HepG2 (cell line): ENCODE measurements at regions not wholly inside any gene's neighbourhood (a gene's known extent, or its start where the extent isn't known, plus 50 kb on each side); places are given as distances from the start of the nearest gene placed in this dataset.

Experiments used
- ATAC-seq: fragments of 200-7000 bp; cut with Tn5 transposase; 3 replicates; pipeline ENCODE4 v1.9.1; 2020; ENCODE audit warnings: mild to moderate bottlenecking, moderate library complexity
- BruUV-seq: library from RNA; stranded (reverse); fragments of 400-500 nt; replicated peaks from 2 replicates; lab custom pipeline; 2021; lab: Mats Ljungman, UMichigan
- CTCF ChIA-PET: fragments of 300-600 bp; formaldehyde crosslinking; extraction: SDS; loops from one replicate; lab custom pipeline; 2021; ENCODE audit warnings: low total read pairs, inconsistent platforms, low intra/inter-chr PET ratio; lab: Yijun Ruan, JAX
- POLR2A ChIA-PET: fragments of 350-600 bp; sonication (Branson Sonifier 250); formaldehyde crosslinking; loops from one replicate; lab custom pipeline; 2020; ENCODE audit warnings: antibody characterized with exemption, inconsistent platforms; lab: Yijun Ruan, JAX
- DNase-seq: peaks from one replicate; pipeline ENCODE4 v3.0.0-alpha.2; 2015; ENCODE audit warnings: low spot score
- FAIRE-seq: peaks from 3 replicates; lab custom pipeline; 2011; peaks lifted over from hg19 to GRCh38; lab: Jason Lieb, UNC
- H2AFZ ChIP-seq: one replicate; pipeline ENCODE4 v1.6.1; 2011; ENCODE audit warnings: low read length, inconsistent platforms
- H3K27ac ChIP-seq: fragments of 300-600 bp; 3 replicates; pipeline ENCODE4 v1.8.0; 2011; ENCODE audit warnings: mixed run types, mild to moderate bottlenecking, mixed read lengths, low read length, inconsistent platforms; ENCODE audit not compliant: insufficient read depth; ENCODE audit errors: extremely low read length
- H3K27me3 ChIP-seq, 2 experiments: fragments of 200-600 bp in 1 of 2; 2 replicates in 1 of 2; 3 replicates in 1 of 2; pipeline versions ENCODE4 v1.6.0 to v1.8.0; 2011; ENCODE audit warnings: low read length in 2 of 2, mild to moderate bottlenecking in 2 of 2, moderate library complexity in 2 of 2, inconsistent platforms in 1 of 2; ENCODE audit not compliant: insufficient read depth in 2 of 2, control insufficient read depth in 1 of 2
- H3K36me3 ChIP-seq, 2 experiments: fragments of 200-600 bp in 1 of 2; replicated peaks in 1 of 2; 2 replicates in 1 of 2; 3 replicates in 1 of 2; pipeline versions ENCODE4 v1.5.1 to v1.8.0; 2011; ENCODE audit warnings: low read length in 2 of 2, inconsistent platforms in 1 of 2; ENCODE audit not compliant: insufficient read depth in 2 of 2, control insufficient read depth in 1 of 2
- H3K4me1 ChIP-seq: 2 replicates; pipeline ENCODE4 v1.5.1; 2012; ENCODE audit warnings: low read length, inconsistent platforms; ENCODE audit not compliant: insufficient read depth
- H3K4me2 ChIP-seq: 2 replicates; pipeline ENCODE4 v1.6.0; 2011; ENCODE audit warnings: low read depth, low read length, inconsistent platforms
- H3K4me3 ChIP-seq, 3 experiments: fragments of 200-600 bp in 1 of 3; sonication (generic), shearing (Covaris generic) in 1 of 3; replicated peaks in 1 of 3; 2 replicates each; pipeline ENCODE4 v1.5.1; 2011 to 2016; ENCODE audit warnings: low read length in 3 of 3, inconsistent platforms in 2 of 3, low read depth in 2 of 3, mild to moderate bottlenecking in 2 of 3, control low read depth in 1 of 3, mixed read lengths in 1 of 3; ENCODE audit not compliant: insufficient read depth in 1 of 3
- H3K79me2 ChIP-seq: one replicate; pipeline ENCODE4 v1.6.1; 2011; ENCODE audit warnings: low read length, inconsistent platforms; ENCODE audit not compliant: insufficient read depth
- H3K9ac ChIP-seq: 2 replicates; pipeline ENCODE4 v1.6.0; 2011; ENCODE audit warnings: mild to moderate bottlenecking, low read depth, low read length, inconsistent platforms; ENCODE audit not compliant: insufficient read depth
- H3K9me3 ChIP-seq: 2 replicates; pipeline ENCODE4 v1.5.1; 2012; ENCODE audit warnings: mild to moderate bottlenecking, low read length
- H4K20me1 ChIP-seq: 2 replicates; pipeline ENCODE4 v1.6.0; 2011; ENCODE audit warnings: inconsistent platforms, mild to moderate bottlenecking, low read length, moderate library complexity; ENCODE audit not compliant: insufficient read depth
- ATF1 ChIP-seq: IDR thresholded peaks from 2 replicates; pipeline ENCODE4 v1.6.1; 2016; ENCODE audit warnings: mild to moderate bottlenecking, control low read depth
- ATF7 ChIP-seq, 2 experiments: fragments of 450-650 bp in 1 of 2; sonication (generic) in 1 of 2; formaldehyde crosslinking in 1 of 2; IDR thresholded peaks; 2 replicates each; pipeline versions ENCODE4 v1.4.0 to v1.6.1; 2016 to 2020; ENCODE audit warnings: antibody characterized with exemption in 1 of 2, mild to moderate bottlenecking in 1 of 2, missing genetic modification reagents in 1 of 2
- BCL3 ChIP-seq: sonication (generic); formaldehyde crosslinking; IDR thresholded peaks from 2 replicates; pipeline ENCODE4 v1.5.1; 2020; ENCODE audit warnings: mild to moderate bottlenecking, missing genetic modification reagents, moderate library complexity
- BHLHE40 ChIP-seq: IDR thresholded peaks from 2 replicates; pipeline ENCODE4 v1.6.1; 2011; ENCODE audit warnings: low read length, improper control_type of control experiment
- DMAP1 ChIP-seq: IDR thresholded peaks from 2 replicates; pipeline ENCODE4 v1.6.1; 2016
- DZIP1 ChIP-seq: sonication (generic); formaldehyde crosslinking; IDR thresholded peaks from 2 replicates; pipeline ENCODE4 v1.5.0; 2020; ENCODE audit warnings: mild to moderate bottlenecking, missing genetic modification reagents
- FLYWCH1 ChIP-seq: sonication (generic); formaldehyde crosslinking; IDR thresholded peaks from 2 replicates; pipeline ENCODE4 v1.8.1; 2023; ENCODE audit warnings: mild to moderate bottlenecking, missing genetic modification reagents
- GRHL1 ChIP-seq: sonication (generic); formaldehyde crosslinking; conservative IDR thresholded peaks from 2 replicates; pipeline ENCODE4 v1.8.0; 2022; ENCODE audit warnings: missing genetic modification reagents
- HNRNPH1 ChIP-seq: fragments of 200-400 bp; formaldehyde crosslinking; optimal IDR thresholded peaks from 2 replicates; pipeline ENCODE3; 2017; ENCODE audit warnings: mild to moderate bottlenecking, low read depth, low read length
- KLF15 ChIP-seq: sonication (generic); formaldehyde crosslinking; IDR thresholded peaks from 2 replicates; pipeline ENCODE4 v1.8.1; 2023; ENCODE audit warnings: borderline replicate concordance, mild to moderate bottlenecking, inconsistent platforms, missing genetic modification reagents, mixed read lengths
- MED1 ChIP-seq: sonication (generic); formaldehyde crosslinking; IDR thresholded peaks from 2 replicates; pipeline ENCODE4 v1.4.0; 2020; ENCODE audit warnings: missing genetic modification reagents
- NAIF1 ChIP-seq: sonication (generic); formaldehyde crosslinking; IDR thresholded peaks from 2 replicates; pipeline ENCODE4 v1.5.0; 2020; ENCODE audit warnings: mild to moderate bottlenecking, missing genetic modification reagents, borderline replicate concordance
- PAF1 ChIP-seq: IDR thresholded peaks from 2 replicates; pipeline ENCODE4 v1.6.1; 2016; ENCODE audit warnings: missing genetic modification reagents, missing compliant biosample characterization
- PBX2 ChIP-seq: IDR thresholded peaks from 2 replicates; pipeline ENCODE4 v1.6.1; 2016; ENCODE audit warnings: control low read depth
- XBP1 ChIP-seq: sonication (generic); formaldehyde crosslinking; IDR thresholded peaks from 2 replicates; pipeline ENCODE4 v1.5.0; 2020; ENCODE audit warnings: missing genetic modification reagents
- ZBTB33 ChIP-seq: sonication (generic); formaldehyde crosslinking; IDR thresholded peaks from 2 replicates; pipeline ENCODE4 v1.4.0; 2020; ENCODE audit warnings: missing genetic modification reagents
- ZFP82 ChIP-seq: sonication (generic); formaldehyde crosslinking; IDR thresholded peaks from 2 replicates; pipeline ENCODE4 v1.5.1; 2020; ENCODE audit warnings: mild to moderate bottlenecking, missing genetic modification reagents, borderline replicate concordance
- WGBS: methylation state at CpG from one replicate; pipeline ENCODE4 v1.1.6; 2017; ENCODE audit warnings: low lambda C conversion rate; 5-methylcytosine and 5-hydroxymethylcytosine counted together
- in situ Hi-C: cut with HindIII; loops from 2 replicates; pipeline ENCODE4 v1.10.0; 2017; ENCODE audit warnings: low pct_unique_long_range_greater_than_20kb; ENCODE audit not compliant: extremely low pct_ligation_motif_present
- intact Hi-C: fragments of 100-400 bp; cut with micrococcal nuclease; formaldehyde crosslinking; loops from one replicate; pipeline ENCODE4 v1.10.0; 2022; ENCODE audit not compliant: unreplicated experiment

GRCh38 chr10:9786101-9786500, 1231.6 kb upstream of the CELF2 start:
- Histone ChIP-seq H4K20me1 (no peaks in the 10 kb centered on the region), H3K9ac (no peak overlapping the region), H3K36me3 (no peaks in the 10 kb centered on the region), H3K9me3 (peaks cover 94% of the 10 kb centered on the region), H3K79me2 (no peaks in the 10 kb centered on the region), H2AFZ (no peak overlapping the region), H3K4me2 (no peak overlapping the region), H3K4me3 (no peak overlapping the region), H3K4me1 (no peaks in the 10 kb centered on the region), H3K27me3 (no peaks in the 10 kb centered on the region), H3K27ac (no peak overlapping the region)
- BruUV-seq: no TSS peak
- intact Hi-C loops (no loop called here), in situ Hi-C loops (no loop called here)
- FAIRE-seq (no peak), ATAC-seq (no peak), DNase-seq (no peak)
- CTCF ChIA-PET: no interaction called here
- WGBS: 0% methylated on average over 1 of the region's 1 CpG
- POLR2A ChIA-PET: no interaction called here
- TF ChIP-seq XBP1 (CRISPR knock-in tag) (no peak), KLF15 (CRISPR knock-in tag) (no peak), BCL3 (no peak), ATF1 (CRISPR knock-in tag) (no peak), HNRNPH1 (no peak), DZIP1 (no peak), MED1 (no peak), ATF7 (IDR thresholded peaks at IDR 0.05) (no peak), ATF7 (CRISPR knock-in tag; IDR thresholded peaks at IDR 0.05) (no peak), NAIF1 (CRISPR knock-in tag) (no peak), ZBTB33 (no peak), BHLHE40 (no peak), GRHL1 (no peak), ZFP82 (CRISPR knock-in tag) (no peak), FLYWCH1 (CRISPR knock-in tag) (no peak), PBX2 (CRISPR knock-in tag) (no peak), PAF1 (CRISPR knock-in tag) (no peak), DMAP1 (no peak)
